DND-41 (cell line): ENCODE measurements at regions not wholly inside any gene's neighbourhood (a gene's known extent, or its start where the extent isn't known, plus 50 kb on each side); places are given as distances from the start of the nearest gene placed in this dataset.

Experiments
- ATAC-seq: fragments of 200-7000 bp; cut with Tn5 transposase; 3 replicates; pipeline ENCODE4 v1.9.1; 2021; ENCODE audit warnings: low read depth; ENCODE audit not compliant: insufficient read depth
- DNase-seq: peaks from one replicate; pipeline ENCODE4 v3.0.0-alpha.2; 2020
- H2AFZ ChIP-seq: 2 replicates; pipeline ENCODE4 v1.6.0; 2012; ENCODE audit warnings: low read depth, low read length
- H3K27ac ChIP-seq: 2 replicates; pipeline ENCODE4 v1.5.1; 2012; ENCODE audit warnings: low read length, inconsistent platforms
- H3K27me3 ChIP-seq: fragments of 200-600 bp; sonication (generic); 2 replicates; pipeline ENCODE4 v1.6.0; 2012; ENCODE audit warnings: low read length, mild to moderate bottlenecking, inconsistent platforms; ENCODE audit not compliant: insufficient read depth, poor library complexity
- H3K36me3 ChIP-seq: 2 replicates; pipeline ENCODE4 v1.5.1; 2012; ENCODE audit warnings: low read length, inconsistent platforms; ENCODE audit not compliant: insufficient read depth
- H3K4me1 ChIP-seq: 2 replicates; pipeline ENCODE4 v1.5.1; 2012; ENCODE audit warnings: mild to moderate bottlenecking, low read length; ENCODE audit not compliant: insufficient read depth
- H3K4me2 ChIP-seq: 2 replicates; pipeline ENCODE4 v1.6.0; 2012; ENCODE audit warnings: mild to moderate bottlenecking, moderate library complexity, low read length, inconsistent platforms; ENCODE audit not compliant: insufficient read depth
- H3K4me3 ChIP-seq, 2 experiments: fragments of 200-600 bp in 1 of 2; shearing (Covaris generic) in 1 of 2; 2 replicates each; pipeline ENCODE4 v1.5.1; 2012 to 2016; ENCODE audit warnings: inconsistent platforms in 2 of 2, low read length in 2 of 2, mild to moderate bottlenecking in 2 of 2, low read depth in 1 of 2, moderate library complexity in 1 of 2
- H3K79me2 ChIP-seq: 2 replicates; pipeline ENCODE4 v1.6.0; 2012; ENCODE audit warnings: low read length, inconsistent platforms; ENCODE audit not compliant: insufficient read depth
- H3K9ac ChIP-seq: 2 replicates; pipeline ENCODE4 v1.6.0; 2012; ENCODE audit warnings: low read depth, mild to moderate bottlenecking, inconsistent platforms, low read length, moderate library complexity
- H3K9me3 ChIP-seq: 2 replicates; pipeline ENCODE4 v1.5.1; 2012; ENCODE audit warnings: low read length, moderate library complexity, mild to moderate bottlenecking, inconsistent platforms; ENCODE audit not compliant: insufficient read depth, severe bottlenecking
- H4K20me1 ChIP-seq: 2 replicates; pipeline ENCODE4 v1.6.0; 2012; ENCODE audit warnings: low read length; ENCODE audit not compliant: insufficient read depth
- CTCF ChIP-seq: IDR thresholded peaks from 2 replicates; pipeline ENCODE4 v1.5.1; 2012; ENCODE audit warnings: borderline replicate concordance, low read length, moderate library complexity, mild to moderate bottlenecking; ENCODE audit not compliant: poor library complexity, severe bottlenecking; ENCODE audit errors: extremely low read depth
- EZH2 ChIP-seq: IDR thresholded peaks from 3 replicates; pipeline ENCODE4 v1.6.1; 2012; ENCODE audit warnings: borderline replicate concordance, low read depth, mild to moderate bottlenecking, moderate library complexity, low read length, inconsistent platforms; ENCODE audit not compliant: severe bottlenecking

GRCh38 chr22:25364281-25364680, 144.8 kb downstream of the CRYBB2 start:
- Histone ChIP-seq H3K27me3 (no peaks in the 10 kb centered on the region), H3K27ac (no peak overlapping the region), H3K4me2 (no peak overlapping the region)

GRCh38 chr22:25364736-25365241, 145.3 kb downstream of the CRYBB2 start:
- no peak for DNase-seq
- Histone ChIP-seq H3K27me3 (no peaks in the 10 kb centered on the region), H3K9ac (no peak overlapping the region), H3K9me3 (no peaks in the 10 kb centered on the region), H3K4me3 (no peak overlapping the region), H3K79me2 (peaks cover 3% of the 10 kb centered on the region; the same call in 1 of the 2 replicates), H3K4me1 (no peaks in the 10 kb centered on the region), H3K36me3 (peaks cover 20% of the 10 kb centered on the region), H4K20me1 (peaks cover 37% of the 10 kb centered on the region), H3K4me2 (no peak overlapping the region), H3K27ac (no peak overlapping the region), H2AFZ (no peak overlapping the region)
- no peak for TF ChIP-seq CTCF
- TF ChIP-seq EZH2 = no peak
- ATAC-seq = no peak

More at GRCh38 chr22:25364281-25364680, 144.8 kb downstream of the CRYBB2 start:
- H4K20me1 ChIP-seq = peaks cover 39% of the 10 kb centered on the region
- peaks cover 3% of the 10 kb centered on the region; the same call in 1 of the 2 replicates for H3K79me2 ChIP-seq
- no peaks in the 10 kb centered on the region for H3K9me3 ChIP-seq
- no peak overlapping the region for H3K9ac ChIP-seq
- H3K4me3 ChIP-seq = no peak overlapping the region
- H3K36me3 ChIP-seq = peaks cover 24% of the 10 kb centered on the region
- ATAC-seq = no peak
- no peak overlapping the region for H2AFZ ChIP-seq
- H3K4me1 ChIP-seq = no peaks in the 10 kb centered on the region
- TF ChIP-seq CTCF = no peak
- no peak for TF ChIP-seq EZH2
- DNase-seq = no peak

GRCh38 chr22:25365491-25366261, 146.2 kb downstream of the CRYBB2 start:
- no peaks in the 10 kb centered on the region for H3K9me3 ChIP-seq
- H3K27me3 ChIP-seq = no peaks in the 10 kb centered on the region
- H3K4me2 ChIP-seq = no peak overlapping the region
- H3K4me3 ChIP-seq = no peak overlapping the region
- DNase-seq = no peak
- peaks cover 16% of the 10 kb centered on the region for H3K36me3 ChIP-seq
- H3K79me2 ChIP-seq = peaks cover 3% of the 10 kb centered on the region; the same call in 1 of the 2 replicates
- no peak for ATAC-seq
- H3K27ac ChIP-seq = no peak overlapping the region
- peaks cover 35% of the 10 kb centered on the region for H4K20me1 ChIP-seq
- H3K4me1 ChIP-seq = no peaks in the 10 kb centered on the region
- no peak overlapping the region for H2AFZ ChIP-seq
- H3K9ac ChIP-seq = no peak overlapping the region
- no peak for TF ChIP-seq EZH2
- TF ChIP-seq CTCF = no peak
